Neuronal stem cell (in vitro differentiated cells): ENCODE measurements at regions not wholly inside any gene's neighbourhood (a gene's known extent, or its start where the extent isn't known, plus 50 kb on each side); places are given as distances from the start of the nearest gene placed in this dataset.

Source experiments
- DNase-seq: peaks from one replicate; pipeline ENCODE4 v3.0.0-alpha.2; 2013; ENCODE audit warnings: low spot score
- H2AFZ ChIP-seq: one replicate; pipeline ENCODE4 v1.6.1; 2013; ENCODE audit warnings: mild to moderate bottlenecking, low read length, inconsistent platforms
- H2AK5ac ChIP-seq: 2 replicates; pipeline ENCODE4 v1.6.1; 2013; ENCODE audit warnings: low read depth, mild to moderate bottlenecking, inconsistent platforms, low read length, moderate library complexity, mixed read lengths
- H2BK120ac ChIP-seq: 2 replicates; pipeline ENCODE4 v1.6.1; 2013; ENCODE audit warnings: low read depth, mild to moderate bottlenecking, inconsistent platforms, low read length, moderate library complexity, mixed read lengths
- H2BK12ac ChIP-seq: one replicate; pipeline ENCODE4 v1.6.1; 2013; ENCODE audit warnings: low read length, inconsistent platforms
- H2BK15ac ChIP-seq: 2 replicates; pipeline ENCODE4 v1.6.1; 2013; ENCODE audit warnings: mild to moderate bottlenecking, low read length, inconsistent platforms, mixed read lengths
- H2BK5ac ChIP-seq: one replicate; pipeline ENCODE4 v1.6.1; 2013; ENCODE audit warnings: inconsistent platforms, mild to moderate bottlenecking, low read length, moderate library complexity
- H3K14ac ChIP-seq: one replicate; pipeline ENCODE4 v1.6.1; 2013; ENCODE audit warnings: low read length, inconsistent platforms
- H3K18ac ChIP-seq: 2 replicates; pipeline ENCODE4 v1.6.1; 2013; ENCODE audit warnings: low read length, inconsistent platforms
- H3K23ac ChIP-seq: 2 replicates; pipeline ENCODE4 v1.6.1; 2013; ENCODE audit warnings: low read depth, mild to moderate bottlenecking, mixed read lengths, low read length, inconsistent platforms; ENCODE audit not compliant: poor library complexity
- H3K27ac ChIP-seq: replicated peaks from 3 replicates; pipeline ENCODE4 v1.5.1; 2013; ENCODE audit warnings: low read length, inconsistent platforms
- H3K27me3 ChIP-seq, 3 experiments: 2 replicates each; pipeline ENCODE4 v1.6.1; 2013; ENCODE audit warnings: low read length in 3 of 3, mild to moderate bottlenecking in 2 of 3, inconsistent platforms in 1 of 3, low read depth in 1 of 3, mixed read lengths in 1 of 3, moderate library complexity in 1 of 3; ENCODE audit not compliant: control insufficient read depth in 3 of 3, insufficient read depth in 3 of 3
- H3K36me3 ChIP-seq, 2 donors: replicated peaks in 1 of 2; 2 replicates each; pipeline ENCODE4 v1.6.1; 2013; ENCODE audit warnings: low read length in 2 of 2; ENCODE audit not compliant: control insufficient read depth in 2 of 2, insufficient read depth in 2 of 2
- H3K4ac ChIP-seq: 2 replicates; pipeline ENCODE4 v1.6.1; 2013; ENCODE audit warnings: inconsistent platforms, mild to moderate bottlenecking, low read length, moderate library complexity
- H3K4me1 ChIP-seq, 2 donors: 1 replicate in 1 of 2; 2 replicates in 1 of 2; pipeline ENCODE4 v1.6.1; 2013; ENCODE audit warnings: low read length in 2 of 2, low read depth in 1 of 2; ENCODE audit not compliant: control insufficient read depth in 2 of 2, insufficient read depth in 1 of 2
- H3K4me2 ChIP-seq: one replicate; pipeline ENCODE4 v1.6.1; 2013; ENCODE audit warnings: mild to moderate bottlenecking, low read length, inconsistent platforms; ENCODE audit not compliant: insufficient read depth, poor library complexity, severe bottlenecking
- H3K4me3 ChIP-seq, 2 donors: 2 replicates each; pipeline ENCODE4 v1.5.1; 2013; ENCODE audit warnings: low read length in 2 of 2, mild to moderate bottlenecking in 2 of 2, inconsistent platforms in 1 of 2, moderate library complexity in 1 of 2
- H3K79me1 ChIP-seq: one replicate; pipeline ENCODE4 v1.6.1; 2013; ENCODE audit warnings: low read depth, mild to moderate bottlenecking, inconsistent platforms, low read length, moderate library complexity
- H3K9ac ChIP-seq: one replicate; pipeline ENCODE4 v1.6.1; 2013; ENCODE audit warnings: mild to moderate bottlenecking, low read depth, low read length, inconsistent platforms; ENCODE audit not compliant: poor library complexity
- H3K9me3 ChIP-seq, 2 donors: replicated peaks in 1 of 2; 2 replicates each; pipeline versions ENCODE3 to v1.6.1; 2013; ENCODE audit warnings: low read length in 2 of 2, mild to moderate bottlenecking in 2 of 2, inconsistent platforms in 1 of 2, low read depth in 1 of 2, mixed read lengths in 1 of 2, moderate library complexity in 1 of 2; ENCODE audit not compliant: control insufficient read depth in 2 of 2, insufficient read depth in 1 of 2
- H4K8ac ChIP-seq: one replicate; pipeline ENCODE4 v1.6.1; 2013; ENCODE audit warnings: low read depth, mild to moderate bottlenecking, inconsistent platforms, low read length, moderate library complexity
- H4K91ac ChIP-seq: one replicate; pipeline ENCODE4 v1.6.1; 2013; ENCODE audit warnings: low read length, low read depth, mild to moderate bottlenecking, inconsistent platforms; ENCODE audit not compliant: poor library complexity
- WGBS, 2 donors: extraction: QIAGEN DNeasy Blood & Tissue Kit; methylation state at CpG; one replicate each; pipeline ENCODE4 v1.1.7; 2013; ENCODE audit warnings: missing lambda C conversion rate in 2 of 2, mixed read lengths in 1 of 2; ENCODE audit not compliant: insufficient read length in 2 of 2, insufficient replicate concordance in 1 of 2; ENCODE audit errors: extremely low coverage in 2 of 2; 5-methylcytosine and 5-hydroxymethylcytosine counted together

DNA sequence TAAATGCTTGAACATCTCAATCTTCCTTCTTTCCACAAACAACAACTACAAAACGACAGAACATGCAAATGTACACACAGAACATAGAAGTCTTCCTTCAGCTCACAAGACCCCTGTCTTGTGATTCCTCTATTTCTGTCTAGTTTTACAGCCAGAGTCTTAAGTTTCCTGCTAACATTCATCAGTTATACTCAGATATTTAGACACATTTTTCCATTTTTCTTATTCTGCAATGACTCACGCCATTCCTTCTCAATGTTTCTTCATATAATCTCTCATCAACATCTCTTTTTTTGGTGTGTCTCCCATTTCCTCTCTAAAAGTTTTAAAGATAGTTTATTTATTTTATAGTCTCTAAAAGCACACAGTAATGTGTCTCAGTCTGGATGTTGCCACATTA lies 1872.9 kb upstream of the PCDH20 start:
- Histone ChIP-seq H3K23ac (no peak overlapping the region), H2AFZ (no peak overlapping the region), H3K18ac (no peak overlapping the region), H3K9ac (no peak overlapping the region), H2BK120ac (no peak overlapping the region), H2AK5ac (no peak overlapping the region), H3K4ac (no peak overlapping the region), H2BK5ac (no peak overlapping the region), H3K79me1 (no peaks in the 10 kb centered on the region), H3K27me3 (no peaks in the 10 kb centered on the region), H3K4me1 (no peaks in the 10 kb centered on the region), H2BK12ac (no peak overlapping the region), H3K14ac (no peak overlapping the region), H3K9me3 (no peaks in the 10 kb centered on the region), H4K91ac (no peak overlapping the region), H2BK15ac (no peak overlapping the region), H3K27ac (no peak overlapping the region), H3K4me2 (no peak overlapping the region), H3K36me3 (no peaks in the 10 kb centered on the region), H3K4me3 (no peak overlapping the region), H4K8ac (no peak overlapping the region)
- DNase-seq: no peak
- no CpG with 5 or more reads among the region's 2 CpGs for WGBS, 2 donors

DNA sequence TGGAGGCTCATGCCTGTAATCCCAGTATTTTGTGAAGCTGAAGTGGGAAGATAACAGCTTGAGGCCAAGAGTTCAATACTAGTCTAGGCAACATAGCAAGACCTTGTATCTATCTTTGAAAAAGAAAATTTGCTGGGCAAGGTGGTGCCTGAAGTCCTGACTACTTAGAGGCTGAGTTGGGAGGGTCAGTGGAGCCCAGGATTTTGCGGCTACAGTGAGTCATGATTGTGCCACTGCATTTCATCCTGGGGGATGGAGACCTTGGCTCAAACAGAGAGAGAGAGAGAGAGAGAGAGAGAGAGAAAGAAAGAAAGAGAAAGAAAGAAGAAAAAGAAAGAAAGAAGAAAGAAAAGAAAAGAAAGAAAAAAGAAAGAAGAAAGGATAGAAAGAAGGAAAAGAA lies 1872.3 kb upstream of the PCDH20 start:
- no peak overlapping the region for H3K4ac ChIP-seq
- no peak overlapping the region for H4K8ac ChIP-seq
- H2AK5ac ChIP-seq: no peak overlapping the region
- no peak overlapping the region for H2AFZ ChIP-seq
- H3K4me3 ChIP-seq: no peak overlapping the region
- H2BK5ac ChIP-seq: no peak overlapping the region
- no peak for DNase-seq
- H2BK15ac ChIP-seq: no peak overlapping the region
- no peak overlapping the region for H3K14ac ChIP-seq
- H4K91ac ChIP-seq: no peak overlapping the region
- no peak overlapping the region for H2BK12ac ChIP-seq
- H3K9ac ChIP-seq: no peak overlapping the region
- no peak overlapping the region for H3K18ac ChIP-seq
- H3K27me3 ChIP-seq: no peaks in the 10 kb centered on the region
- no peaks in the 10 kb centered on the region for H3K4me1 ChIP-seq
- no CpG with 5 or more reads among the region's 1 CpG for WGBS, 2 donors
- no peak overlapping the region for H3K23ac ChIP-seq
- no peak overlapping the region for H2BK120ac ChIP-seq
- no peak overlapping the region for H3K4me2 ChIP-seq
- no peaks in the 10 kb centered on the region for H3K36me3 ChIP-seq
- no peaks in the 10 kb centered on the region for H3K79me1 ChIP-seq
- no peaks in the 10 kb centered on the region for H3K9me3 ChIP-seq
- no peak overlapping the region for H3K27ac ChIP-seq

DNA sequence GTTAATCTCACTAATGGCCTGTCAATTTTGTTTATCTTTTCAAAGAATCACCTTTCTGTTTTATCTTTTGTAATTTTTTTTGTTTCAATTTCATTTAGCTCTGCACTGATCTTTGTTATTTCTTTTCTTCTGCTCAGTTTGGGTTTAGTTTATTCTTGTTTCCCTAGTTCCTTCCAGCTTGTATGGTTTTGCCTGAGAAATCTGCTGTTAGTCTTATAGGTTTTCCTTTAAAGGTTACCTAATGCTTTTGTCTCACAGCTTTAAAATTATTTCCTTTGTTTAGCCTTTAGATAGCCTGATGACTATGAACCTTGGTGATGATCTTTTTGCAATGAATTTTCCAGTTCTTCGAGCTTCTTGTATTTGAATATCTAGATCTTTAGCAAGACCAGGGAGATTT lies 1869.8 kb upstream of the PCDH20 start:
- no peak for DNase-seq
- H3K18ac ChIP-seq: no peak overlapping the region
- H4K91ac ChIP-seq: no peak overlapping the region
- no CpG with 5 or more reads among the region's 1 CpG for WGBS, 2 donors
- H3K36me3 ChIP-seq: no peaks in the 10 kb centered on the region
- H3K23ac ChIP-seq: no peak overlapping the region
- H4K8ac ChIP-seq: no peak overlapping the region
- H3K4ac ChIP-seq: no peak overlapping the region
- no peak overlapping the region for H2AFZ ChIP-seq
- no peak overlapping the region for H3K4me3 ChIP-seq
- no peak overlapping the region for H2BK5ac ChIP-seq
- no peak overlapping the region for H2AK5ac ChIP-seq
- H3K9ac ChIP-seq: no peak overlapping the region
- no peak overlapping the region for H3K27ac ChIP-seq
- H3K4me1 ChIP-seq: no peaks in the 10 kb centered on the region
- no peaks in the 10 kb centered on the region for H3K27me3 ChIP-seq
- H3K79me1 ChIP-seq: no peaks in the 10 kb centered on the region
- no peak overlapping the region for H3K14ac ChIP-seq
- no peak overlapping the region for H3K4me2 ChIP-seq
- no peak overlapping the region for H2BK15ac ChIP-seq
- no peak overlapping the region for H2BK12ac ChIP-seq
- H2BK120ac ChIP-seq: no peak overlapping the region
- H3K9me3 ChIP-seq: no peaks in the 10 kb centered on the region

DNA sequence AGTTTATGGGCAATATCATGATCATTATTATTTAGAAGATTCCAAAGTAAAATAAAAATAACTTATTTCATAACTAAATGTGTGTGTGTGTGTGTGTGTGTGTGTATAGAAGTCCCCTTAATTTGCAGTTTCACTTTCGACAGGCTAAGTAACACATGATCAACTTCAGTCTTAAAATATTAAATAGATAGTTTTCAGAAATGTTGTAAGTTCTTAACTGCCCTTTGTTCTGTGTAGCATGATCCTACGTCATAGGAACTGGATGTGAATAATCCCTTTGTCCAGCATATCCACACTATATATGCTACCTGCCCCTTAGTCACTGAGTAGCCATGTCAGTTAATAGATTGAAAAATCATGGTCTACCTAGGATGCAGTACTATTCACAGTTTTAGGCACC lies 1863.5 kb upstream of the PCDH20 start:
- H3K27ac ChIP-seq: no peak overlapping the region
- H3K79me1 ChIP-seq: no peaks in the 10 kb centered on the region
- H4K8ac ChIP-seq: no peak overlapping the region
- no peak overlapping the region for H3K4me3 ChIP-seq
- no CpG with 5 or more reads among the region's 2 CpGs for WGBS, 2 donors
- no peaks in the 10 kb centered on the region for H3K9me3 ChIP-seq
- H2AK5ac ChIP-seq: no peak overlapping the region
- no peak overlapping the region for H2BK15ac ChIP-seq
- no peaks in the 10 kb centered on the region for H3K4me1 ChIP-seq
- no peak overlapping the region for H3K18ac ChIP-seq
- no peak overlapping the region for H3K14ac ChIP-seq
- DNase-seq: no peak
- no peak overlapping the region for H3K23ac ChIP-seq
- no peak overlapping the region for H4K91ac ChIP-seq
- H2BK5ac ChIP-seq: no peak overlapping the region
- H3K9ac ChIP-seq: no peak overlapping the region
- H3K4me2 ChIP-seq: no peak overlapping the region
- H3K27me3 ChIP-seq: no peaks in the 10 kb centered on the region
- no peak overlapping the region for H2AFZ ChIP-seq
- no peak overlapping the region for H3K4ac ChIP-seq
- H2BK120ac ChIP-seq: no peak overlapping the region
- H2BK12ac ChIP-seq: no peak overlapping the region
- no peaks in the 10 kb centered on the region for H3K36me3 ChIP-seq
